HG02981 (cell line): ENCODE measurements at regions not wholly inside any gene's neighbourhood (a gene's known extent, or its start where the extent isn't known, plus 50 kb on each side); places are given as distances from the start of the nearest gene placed in this dataset.
"Not testable (repeated sequence)": the region's sequence is repeated elsewhere in the genome, so short reads cannot be mapped to it uniquely, and the experiment has no call there.

Source experiments
- ATAC-seq: cut with Tn5 transposase; IDR thresholded peaks from one replicate; pipeline ENCODE4 v1.9.1; 2021; ENCODE audit warnings: mild to moderate bottlenecking, moderate library complexity; ENCODE audit not compliant: unreplicated experiment

DNA sequence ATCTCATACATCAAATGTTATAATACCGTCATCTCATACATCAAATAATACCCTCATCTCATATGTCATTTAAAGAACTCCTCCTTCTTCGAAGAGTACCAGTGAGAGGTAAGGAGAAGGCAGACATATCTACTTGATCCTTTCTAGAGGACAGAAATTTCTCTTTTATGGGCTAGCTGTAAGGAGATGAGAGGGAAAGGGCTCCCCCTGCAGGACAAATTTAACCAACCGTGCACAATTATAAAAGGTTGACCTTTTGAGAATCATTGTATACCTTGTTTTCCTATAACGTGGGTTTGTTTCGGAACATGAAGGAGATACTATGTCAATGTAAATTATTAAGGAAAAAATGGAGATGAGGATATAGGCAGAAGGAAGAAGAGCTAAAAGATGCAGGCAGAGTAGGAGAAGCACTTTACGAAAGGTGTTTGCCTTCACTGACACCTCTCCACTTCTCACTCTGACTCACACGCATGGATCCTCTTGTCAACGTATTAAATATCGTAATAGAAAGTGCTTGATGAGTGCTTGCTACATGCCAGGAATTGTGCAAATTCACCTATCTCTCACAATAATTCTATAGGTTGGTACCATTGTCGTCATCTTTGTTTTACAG lies 465.9 kb upstream of the ERCC4 start:
- no peak for ATAC-seq

DNA sequence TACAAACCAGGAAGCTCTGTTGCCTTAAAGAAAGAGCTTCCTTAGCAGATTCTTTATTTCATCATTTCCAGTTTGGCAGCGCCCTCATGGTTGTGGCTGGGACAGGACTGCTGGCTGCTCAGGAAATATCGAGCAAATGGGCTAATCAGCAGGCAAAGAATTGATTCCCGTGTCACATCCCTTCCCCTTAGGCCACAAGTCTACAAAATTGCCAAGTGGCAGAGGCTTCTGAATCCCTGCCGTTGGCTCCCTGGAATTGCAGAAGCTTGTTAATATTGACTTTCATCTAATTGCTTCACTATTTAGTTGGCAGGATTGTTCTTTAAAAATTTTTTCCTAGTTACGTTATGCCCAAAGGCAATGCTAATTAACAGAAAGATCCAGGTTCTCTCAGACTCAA lies 456.3 kb upstream of the ERCC4 start:
- no peak for ATAC-seq

DNA sequence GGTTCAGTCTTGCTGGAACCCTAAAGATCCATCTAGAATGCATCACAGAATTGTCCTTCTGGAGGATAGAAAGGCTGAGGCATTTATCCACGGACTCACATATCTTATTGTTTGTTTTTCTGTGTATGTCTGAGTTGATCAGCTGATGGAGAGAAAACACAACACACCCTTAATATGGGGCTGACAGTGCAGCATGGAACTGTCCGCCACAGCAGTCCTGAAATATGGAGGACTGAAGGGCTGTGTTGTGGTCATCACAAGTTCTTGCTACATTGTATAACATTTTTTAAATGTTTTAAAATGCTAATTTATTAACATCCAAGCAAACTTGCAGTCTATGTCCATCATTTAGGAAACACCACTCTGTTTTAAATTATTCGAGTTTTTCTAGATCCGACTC lies 448.9 kb upstream of the ERCC4 start:
- ATAC-seq = no peak

DNA sequence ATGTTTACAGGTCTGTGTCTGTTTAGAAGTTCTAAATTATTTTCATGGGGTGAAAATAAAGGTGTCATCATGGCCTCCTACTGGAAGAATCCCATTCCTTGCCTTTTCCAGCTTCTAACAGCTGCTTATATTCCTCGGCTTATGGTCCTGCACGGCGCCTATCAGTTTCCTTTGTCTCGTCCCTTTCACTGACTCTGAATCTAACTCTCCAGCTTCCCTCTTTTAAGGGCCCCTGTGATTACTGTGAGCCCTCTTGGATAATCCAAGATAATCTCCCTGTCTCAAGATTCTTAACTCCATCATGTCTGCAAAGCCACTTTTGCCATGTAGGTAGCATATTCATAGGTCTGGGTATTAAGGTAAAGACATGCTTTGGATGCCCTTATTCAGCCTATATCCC lies 441.0 kb upstream of the ERCC4 start:
- ATAC-seq = no peak

DNA sequence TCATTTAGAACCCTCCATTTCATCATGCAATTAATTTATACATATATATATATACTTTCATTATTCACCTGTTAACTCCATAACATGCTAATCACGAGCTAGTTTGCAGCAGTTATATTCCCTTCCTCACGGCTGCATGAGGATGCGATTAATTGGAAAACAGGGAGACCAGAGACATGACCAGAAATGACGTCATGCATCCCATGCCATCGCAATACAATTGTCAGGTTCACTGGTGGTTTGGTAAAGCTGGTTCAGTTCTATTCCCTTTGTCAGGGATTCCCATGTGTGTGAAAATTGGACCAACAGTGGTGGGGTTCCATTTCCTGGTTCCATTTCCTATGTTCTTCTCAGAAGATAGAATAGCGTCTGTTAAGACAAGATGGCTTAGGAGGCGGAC lies 440.4 kb upstream of the ERCC4 start:
- ATAC-seq = no peak

DNA sequence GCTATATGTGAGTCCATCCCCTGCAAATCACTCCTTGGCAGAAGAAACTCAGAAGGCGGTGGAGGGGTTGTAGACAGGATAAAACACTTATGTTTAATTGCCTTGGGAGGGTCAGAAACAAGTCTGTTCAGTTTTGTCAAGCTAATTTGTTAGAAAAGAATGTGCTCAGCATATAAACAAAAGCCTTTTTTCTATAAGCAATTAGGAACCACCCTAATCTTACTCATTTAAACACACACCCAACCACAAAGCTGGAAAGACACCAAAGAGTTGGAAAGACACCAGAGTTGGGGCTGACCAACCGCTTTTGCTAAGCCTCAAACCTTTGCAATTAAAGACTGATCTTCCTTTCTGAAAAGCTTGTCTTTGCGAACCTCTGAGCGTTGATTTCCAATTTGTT lies 439.2 kb upstream of the ERCC4 start:
- ATAC-seq = no peak

DNA sequence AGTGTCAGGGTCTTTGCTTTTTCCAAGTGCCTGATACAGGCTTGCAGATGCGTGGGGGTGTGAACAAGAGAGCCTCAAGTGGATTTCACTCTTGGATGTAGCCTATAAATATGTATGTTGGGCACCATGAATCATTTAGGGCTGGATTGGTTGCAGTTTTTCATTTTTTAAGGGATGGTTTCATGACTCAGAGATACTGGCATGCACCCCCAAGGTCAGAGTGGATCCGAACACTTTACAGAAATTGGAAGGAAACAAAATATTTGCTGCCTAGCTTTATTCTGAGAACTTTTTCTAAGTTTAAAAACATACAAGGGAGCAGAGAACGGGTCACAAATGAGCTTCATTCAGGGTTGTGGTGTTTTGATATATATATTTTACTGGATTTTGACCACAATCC lies 436.8 kb upstream of the ERCC4 start:
- no peak for ATAC-seq

DNA sequence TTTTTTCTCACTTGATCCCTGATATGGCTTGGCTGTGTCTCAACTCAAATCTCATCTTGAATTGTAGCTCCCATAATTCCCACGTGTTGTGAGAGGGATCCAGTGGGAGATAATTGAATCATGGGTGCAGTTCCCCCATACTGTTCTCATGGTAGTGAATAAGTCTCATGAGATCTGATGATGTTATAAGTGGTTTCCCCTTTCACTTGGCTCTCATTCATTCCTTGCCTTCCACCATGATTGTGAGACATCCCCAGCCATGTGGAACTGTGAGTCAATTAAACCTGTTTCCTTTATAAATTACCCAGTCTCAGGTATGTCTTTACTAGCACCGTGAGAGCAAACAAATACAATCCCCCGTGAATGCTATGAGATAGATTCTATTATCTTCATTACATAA lies 430.5 kb upstream of the ERCC4 start:
- ATAC-seq = not testable (repeated sequence)

DNA sequence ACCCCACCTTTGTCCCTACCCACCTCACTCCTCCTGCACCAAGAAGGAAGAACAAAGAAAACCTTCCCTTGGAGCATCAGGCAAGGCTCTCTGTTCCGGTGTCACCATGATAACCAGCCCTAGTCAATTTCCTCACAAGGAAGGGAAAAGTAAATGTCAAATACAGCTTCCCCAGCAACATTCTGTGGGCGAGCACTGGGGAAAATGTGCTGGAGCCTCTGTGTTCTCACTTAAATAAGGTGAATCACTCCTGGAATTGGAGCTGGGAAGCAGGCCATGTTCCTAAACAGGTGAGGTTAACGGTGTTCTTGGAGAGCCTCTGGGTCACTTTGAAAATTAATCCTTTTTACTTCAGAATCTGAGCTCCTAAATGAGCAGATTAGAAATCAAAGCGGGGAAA lies 427.9 kb upstream of the ERCC4 start:
- ATAC-seq = no peak

DNA sequence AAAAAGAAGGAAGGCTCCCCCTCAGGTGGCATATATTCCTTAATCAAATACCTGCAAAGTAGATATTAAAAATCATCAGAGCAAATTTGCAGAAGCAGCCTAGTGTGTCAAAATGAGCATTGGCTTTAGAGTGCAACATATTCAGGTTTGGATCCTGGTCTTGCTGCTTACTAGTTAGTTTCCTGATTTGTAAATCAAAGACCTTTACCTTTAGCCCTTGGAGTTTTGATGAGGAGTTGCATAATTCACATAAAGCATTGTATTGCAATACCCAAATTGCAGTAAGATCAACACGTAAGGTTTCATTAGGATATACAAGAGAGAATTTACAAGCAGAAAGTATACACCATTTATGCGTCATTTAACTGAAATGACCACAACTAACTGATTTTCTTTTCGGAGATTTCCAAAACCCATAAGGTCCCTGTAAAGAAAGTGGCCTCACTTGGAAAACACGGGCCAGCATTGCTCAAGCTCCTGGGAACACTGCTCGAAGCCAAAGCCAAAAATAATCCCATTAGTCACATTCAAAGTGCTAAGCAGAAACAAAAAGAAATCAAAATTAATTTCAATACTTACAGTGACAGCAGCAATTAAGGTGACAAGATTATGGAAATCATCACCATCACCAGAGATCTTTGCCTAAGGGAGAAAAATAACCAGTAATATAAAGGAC lies 415.9 kb upstream of the ERCC4 start:
- ATAC-seq = no peak

DNA sequence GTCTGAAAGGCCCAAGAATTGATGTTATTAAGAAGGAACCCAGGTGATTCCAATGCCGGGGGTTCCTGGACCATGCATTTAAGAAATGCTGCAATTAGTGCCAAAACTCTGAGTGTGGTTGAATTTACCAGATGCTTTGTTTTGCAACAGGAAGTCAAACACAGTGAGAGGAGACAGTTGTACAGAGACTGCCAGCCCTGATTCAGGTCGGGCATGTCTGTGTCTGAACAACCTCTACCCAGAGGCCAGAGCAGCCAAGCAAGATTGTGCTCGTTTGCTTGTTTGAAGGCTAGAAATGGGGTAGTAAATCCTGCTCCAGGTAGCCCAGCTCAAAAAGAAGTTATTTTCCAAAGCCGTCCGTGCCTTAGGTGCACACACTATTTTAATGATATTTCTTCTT lies 412.4 kb upstream of the ERCC4 start:
- ATAC-seq = no peak

DNA sequence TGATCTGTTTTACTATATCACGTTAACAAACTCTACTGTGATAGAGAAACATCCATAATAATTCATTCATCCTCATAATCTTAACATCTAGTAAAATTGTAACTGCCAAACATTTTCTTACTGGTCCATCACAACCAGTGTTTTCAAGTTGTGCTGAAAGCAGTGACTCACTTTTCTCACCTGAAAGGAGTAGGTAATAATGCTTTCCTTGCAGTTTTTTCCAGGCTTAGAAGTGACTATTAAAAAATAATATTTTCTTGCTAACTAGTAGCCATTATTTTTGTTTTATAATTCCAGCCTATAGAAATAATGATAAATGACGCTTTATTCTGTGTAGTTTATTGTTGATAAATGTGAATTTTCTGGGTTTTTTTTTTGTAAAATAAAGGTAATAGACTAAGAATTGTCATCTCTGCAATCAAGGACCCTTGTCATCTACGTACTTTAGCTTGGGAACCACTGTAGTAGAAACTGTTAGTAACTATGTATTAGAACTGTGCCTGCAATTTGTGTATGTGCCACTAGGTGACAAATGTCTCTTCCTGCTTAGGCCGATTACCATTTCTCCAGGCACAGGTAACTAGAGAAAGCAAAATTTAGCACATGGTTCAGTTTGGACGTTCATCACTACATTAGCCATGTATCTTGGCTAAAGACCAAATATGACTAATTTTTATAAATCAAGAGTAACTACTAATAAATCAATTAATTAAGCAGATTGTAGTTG lies 409.4 kb upstream of the ERCC4 start:
- no peak for ATAC-seq

DNA sequence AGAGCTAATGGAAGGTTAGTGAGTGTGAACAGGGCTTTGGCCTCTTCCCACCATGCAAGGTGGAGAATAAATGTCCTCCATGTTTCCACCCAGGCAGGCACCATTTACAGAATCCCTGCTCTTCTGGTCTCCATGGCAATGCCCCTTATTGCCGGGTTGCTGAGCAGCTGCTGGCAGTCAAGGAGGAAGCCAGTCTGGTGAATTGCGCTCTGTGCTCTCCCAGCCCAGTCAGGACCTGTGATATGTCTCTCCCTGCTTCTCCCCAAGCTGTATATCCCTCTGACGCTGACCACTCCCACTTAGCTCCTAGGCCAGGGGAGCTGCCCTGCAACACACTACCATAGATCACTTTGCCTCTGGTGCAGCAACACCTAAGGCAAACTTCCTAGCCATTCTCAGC lies 402.1 kb upstream of the ERCC4 start:
- no peak for ATAC-seq

DNA sequence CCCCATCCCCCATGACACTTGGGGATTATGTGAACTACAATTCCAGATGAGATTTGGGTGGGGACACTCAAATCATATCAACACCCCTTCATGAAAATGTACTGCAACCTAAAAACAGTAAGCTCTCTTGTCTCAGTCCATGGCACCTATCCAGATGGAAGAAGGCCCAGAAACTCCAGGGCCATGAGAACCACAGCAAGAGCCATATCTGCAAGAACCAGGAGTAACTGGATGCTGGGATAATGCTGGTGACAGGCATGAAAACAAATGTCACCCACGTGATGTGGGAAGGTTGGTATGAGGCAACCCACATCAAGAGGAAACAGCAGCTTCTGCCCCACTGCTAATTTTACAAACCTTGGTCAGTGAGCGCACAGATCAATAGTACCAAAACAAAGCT lies 400.1 kb upstream of the ERCC4 start:
- ATAC-seq = no peak

DNA sequence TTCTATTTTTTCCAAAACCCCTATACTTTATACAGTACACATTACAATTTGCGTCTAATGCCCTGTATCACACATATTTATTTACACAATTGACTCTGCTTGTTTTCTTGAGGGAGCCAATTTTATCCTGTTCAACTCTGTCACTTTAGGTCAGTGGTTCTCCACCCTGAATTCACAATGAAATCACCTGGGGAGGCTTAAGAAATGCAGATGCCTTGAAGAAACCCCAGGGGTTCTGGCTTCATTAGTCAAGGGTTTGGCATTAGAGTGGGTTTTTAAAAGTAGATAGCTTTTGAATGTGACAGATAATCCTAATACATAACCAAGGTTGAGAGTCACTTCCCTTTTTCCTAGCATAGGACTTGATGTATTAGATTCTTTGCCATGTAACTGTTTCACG lies 398.6 kb upstream of the ERCC4 start:
- no peak for ATAC-seq

DNA sequence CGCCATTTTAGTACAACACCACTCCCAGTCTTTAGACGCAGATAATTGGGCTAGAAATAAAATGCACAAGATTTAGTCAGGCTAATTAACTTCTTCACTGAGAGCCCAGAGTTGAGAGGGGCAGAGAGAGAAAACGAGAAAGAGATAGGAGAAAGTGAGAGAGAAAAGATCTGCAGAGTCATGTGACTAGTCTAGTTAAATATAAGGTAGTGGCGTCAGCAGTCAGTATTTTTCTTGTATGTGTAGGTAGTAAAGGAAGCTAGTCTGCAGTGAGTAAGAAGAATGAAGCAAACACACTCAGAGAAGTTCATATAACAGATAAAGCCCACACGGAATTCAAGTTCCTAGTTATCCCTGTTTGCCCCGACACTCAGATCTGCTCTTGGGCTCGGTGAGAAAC lies 392.6 kb upstream of the ERCC4 start:
- ATAC-seq = no peak

DNA sequence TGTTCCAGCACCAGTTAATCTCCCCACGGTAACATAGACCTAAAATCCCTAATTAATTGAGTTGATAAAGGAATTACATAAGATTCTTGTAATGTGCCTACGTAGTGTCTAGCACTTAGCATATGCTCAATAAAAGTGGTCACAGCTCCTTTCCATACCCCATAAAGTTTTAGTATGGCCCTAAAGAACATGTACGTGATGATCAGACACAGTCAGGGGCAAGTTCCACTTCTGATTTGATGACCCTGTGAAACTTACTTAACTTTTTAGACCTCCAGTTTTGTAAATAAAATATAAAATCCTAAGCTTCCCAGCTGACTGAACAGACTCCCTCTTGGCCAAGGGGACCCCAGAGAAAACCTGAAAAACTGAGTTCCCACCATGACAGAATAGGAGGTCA lies 391.3 kb upstream of the ERCC4 start:
- ATAC-seq = no peak

DNA sequence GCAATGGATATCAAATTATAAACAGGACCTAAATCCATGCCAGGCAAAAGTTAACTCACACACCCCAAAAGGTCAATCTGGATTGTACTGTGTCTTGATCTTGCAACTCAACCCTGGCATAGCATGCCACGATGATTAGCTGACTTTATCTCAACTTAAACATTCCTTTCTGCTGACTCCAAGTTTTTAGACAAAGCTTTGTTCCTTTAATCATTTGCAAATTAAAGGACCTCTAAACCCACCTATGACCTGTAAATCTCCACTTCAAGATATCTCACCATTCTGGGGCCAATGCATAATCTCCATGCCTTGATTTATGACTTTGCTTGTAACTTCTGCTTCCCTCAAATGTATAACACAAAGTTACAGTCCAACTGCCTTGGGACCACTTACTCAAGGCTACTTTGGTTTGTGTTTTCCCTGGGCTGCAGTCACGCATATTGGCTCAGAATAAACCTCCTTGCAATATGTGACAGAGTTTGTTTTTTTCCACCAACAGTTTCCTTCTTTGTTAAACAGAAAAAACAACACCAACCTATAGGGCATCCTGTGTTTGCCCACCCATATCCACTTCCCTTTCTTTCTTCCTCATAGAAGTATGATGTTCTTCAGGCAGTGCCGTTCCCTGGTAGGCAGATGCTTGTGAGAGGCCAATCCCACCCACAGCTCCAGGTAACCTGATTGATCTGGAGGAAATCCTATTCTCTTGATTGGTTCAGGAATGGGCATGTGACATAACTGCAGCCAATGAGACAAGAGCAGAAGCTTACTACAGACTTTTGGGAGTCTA lies 390.6 kb upstream of the ERCC4 start:
- no peak for ATAC-seq

DNA sequence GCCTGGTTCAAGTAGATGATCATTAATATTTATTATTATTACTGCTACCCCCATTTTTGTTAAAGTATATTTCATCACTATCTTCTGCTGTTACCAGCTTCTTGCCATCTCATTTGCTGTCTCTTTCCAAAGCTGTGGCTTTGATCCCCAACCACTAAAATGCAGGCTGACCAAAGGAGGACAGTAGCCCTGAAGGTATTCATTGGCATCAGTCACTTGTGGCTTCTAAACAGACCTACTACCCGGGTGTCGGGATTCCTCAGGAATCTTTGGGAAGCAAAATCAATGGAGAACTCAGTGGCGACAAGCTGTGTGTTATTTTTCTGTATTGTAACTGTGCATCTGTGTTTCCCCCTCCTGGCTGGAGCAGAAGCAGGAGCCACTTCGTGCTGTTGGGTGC lies 379.2 kb upstream of the ERCC4 start:
- ATAC-seq = no peak

DNA sequence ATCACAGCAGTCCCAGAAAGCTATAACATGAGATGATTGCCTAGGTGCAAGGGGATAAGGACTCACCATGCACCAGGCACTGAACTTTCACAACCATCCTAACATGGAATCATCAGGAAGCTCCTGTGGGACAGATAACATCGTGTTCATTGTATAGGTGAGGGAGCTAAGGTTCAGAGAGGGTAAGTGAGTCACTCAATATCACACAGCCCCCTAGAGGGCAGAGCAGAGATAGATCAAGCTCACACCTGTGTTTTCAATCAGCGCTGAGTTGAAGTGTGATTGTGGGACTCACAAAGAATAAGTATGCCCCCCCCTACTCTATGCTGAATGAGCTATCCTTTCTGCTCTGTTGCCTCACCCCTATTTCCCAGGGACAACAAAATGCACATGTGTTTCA lies 377.7 kb upstream of the ERCC4 start:
- ATAC-seq = no peak

DNA sequence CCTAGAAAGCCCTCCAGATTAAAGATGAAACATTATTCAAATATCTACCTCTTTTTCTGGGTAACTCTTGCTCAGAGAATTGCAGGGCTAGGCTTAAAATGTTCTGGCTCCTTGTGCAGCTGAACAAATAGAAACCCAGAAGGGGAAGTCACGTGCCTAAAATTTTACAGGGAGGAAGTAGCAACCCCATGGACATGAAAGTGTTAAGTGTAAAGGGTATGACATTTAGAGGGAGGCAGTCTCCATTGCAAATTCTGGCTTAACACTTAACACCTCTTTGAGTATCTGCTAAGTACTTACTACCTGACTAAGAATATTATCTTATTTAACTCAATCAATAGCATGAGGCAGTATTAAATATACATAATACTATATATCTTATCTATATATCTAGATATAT lies 376.1 kb upstream of the ERCC4 start:
- ATAC-seq = no peak

DNA sequence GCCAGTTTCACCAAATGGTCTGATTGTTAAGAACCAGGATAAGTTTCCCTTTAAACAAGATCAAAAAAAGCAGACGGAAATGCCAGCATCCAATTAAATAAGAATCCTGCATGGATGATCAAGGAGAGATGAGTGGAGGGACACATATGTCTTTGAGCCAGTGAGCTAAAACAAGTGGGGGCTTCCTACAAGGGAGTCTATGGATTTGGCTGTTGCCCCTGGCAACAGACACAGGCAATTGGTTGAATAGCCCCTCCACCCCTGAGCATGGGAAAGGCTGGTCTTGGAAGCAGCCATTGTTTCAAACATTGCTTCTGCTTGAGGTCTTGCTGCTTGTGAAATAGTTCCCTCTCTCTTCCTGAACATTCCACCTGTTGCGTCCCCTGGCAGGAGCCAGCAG lies 374.7 kb upstream of the ERCC4 start:
- ATAC-seq = no peak
